PC-9 (cell line): ENCODE measurements at regions not wholly inside any gene's neighbourhood (a gene's known extent, or its start where the extent isn't known, plus 50 kb on each side); places are given as distances from the start of the nearest gene placed in this dataset.

Experiments
- CTCF ChIP-seq: fragments of 200-600 bp; sonication (generic); conservative IDR thresholded peaks from 2 replicates; pipeline ENCODE4 v1.6.1; 2017; ENCODE audit warnings: mixed run types, antibody characterized with exemption, mild to moderate bottlenecking, moderate library complexity
- EZH2 ChIP-seq: fragments of 200-600 bp; sonication (generic); IDR thresholded peaks from 2 replicates; pipeline ENCODE4 v1.8.0; 2017; ENCODE audit warnings: antibody characterized with exemption, low read depth

DNA sequence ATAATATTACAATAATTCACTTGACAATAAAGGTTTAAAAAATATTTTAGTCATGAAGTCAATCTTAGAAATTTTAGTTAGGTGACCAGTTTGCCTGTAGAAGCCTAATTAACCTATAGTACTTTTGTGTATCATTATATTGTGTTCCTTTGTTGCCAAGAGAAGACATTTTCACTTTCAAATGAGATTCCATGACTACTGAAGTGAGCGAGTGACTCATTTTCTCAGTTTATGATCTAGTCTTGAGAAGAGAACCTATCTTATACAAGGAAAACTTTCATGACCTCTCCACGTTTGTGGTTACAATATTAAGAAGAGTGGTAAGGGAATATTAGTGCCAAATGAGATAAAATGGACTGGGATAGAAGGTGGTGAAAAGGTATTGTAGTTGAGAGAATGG, 423.9 kb upstream of the CHORDC1 start:
- TF ChIP-seq CTCF: no peak
- no peak for TF ChIP-seq EZH2
